ENCODE measurements at regions not wholly inside any gene's neighbourhood (a gene's known extent, or its start where the extent isn't known, plus 50 kb on each side); places are given as distances from the start of the nearest gene placed in this dataset.

DNA sequence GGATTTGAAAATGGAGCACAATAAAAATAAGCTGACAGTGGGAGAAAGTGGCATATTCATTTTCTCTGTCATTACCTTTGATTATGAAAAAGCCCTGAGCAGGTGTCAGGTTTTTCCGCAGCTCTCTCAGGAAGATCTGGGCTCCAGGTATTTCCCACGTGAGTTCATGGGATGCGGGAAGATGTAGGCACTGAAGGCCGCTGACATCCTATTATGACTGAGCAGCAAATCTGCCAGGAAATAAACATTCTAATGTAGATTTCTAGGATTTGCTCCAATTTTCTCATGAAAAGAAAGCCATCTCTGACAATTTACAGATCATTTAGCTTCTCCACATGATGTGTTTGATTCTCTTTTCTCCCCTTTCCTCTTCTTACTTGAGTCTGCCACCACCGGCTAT lies 160.7 kb downstream of the KIT start:
- intact Hi-C loops (cut with DNase I) = no loop called here
- no peak for DNase-seq (ENCODE audit: low spot score)
- no peak for ATAC-seq

DNA sequence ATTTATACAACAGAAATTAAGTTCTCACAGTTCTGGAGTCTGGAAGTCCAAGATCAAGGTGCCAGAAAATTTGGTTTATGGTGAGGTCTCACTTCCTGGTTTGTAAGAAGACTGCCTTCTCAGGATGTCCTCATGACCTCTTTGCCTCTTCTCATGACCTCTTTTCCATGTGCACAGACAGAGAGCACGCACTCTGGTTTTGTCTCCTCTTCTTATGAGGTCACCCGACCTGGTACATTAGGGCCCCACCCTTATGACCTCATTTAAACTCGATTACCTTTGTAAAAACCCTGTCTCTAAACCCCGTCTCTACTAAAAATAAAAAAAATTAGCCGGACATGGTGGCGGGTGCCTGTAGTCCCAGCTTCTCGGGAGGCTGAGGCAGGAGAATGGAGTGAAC lies 155.9 kb downstream of the KIT start:
- no peak for ATAC-seq
- intact Hi-C loops (cut with DNase I) = no loop called here
- no peak for DNase-seq (ENCODE audit: low spot score)

DNA sequence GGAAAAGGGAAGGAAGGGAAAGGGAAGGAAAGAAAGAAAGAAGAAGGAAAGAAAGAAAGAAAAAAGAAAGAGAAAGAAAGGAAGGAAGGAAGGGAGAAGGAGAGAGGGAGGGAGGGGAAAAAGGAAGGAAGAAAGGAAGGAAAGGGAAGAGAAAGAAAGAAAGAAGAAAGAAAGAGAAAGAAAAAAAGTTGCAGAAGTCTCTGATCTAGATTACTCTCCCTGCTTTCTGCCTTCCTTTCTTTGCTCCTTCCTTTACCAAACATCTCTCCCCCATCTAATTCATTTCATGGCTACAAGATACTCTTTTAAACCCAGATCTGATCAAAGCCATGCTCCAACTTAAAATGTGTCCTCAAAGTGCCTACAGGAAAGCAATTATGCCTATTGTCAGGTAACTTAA lies 148.6 kb downstream of the KIT start:
- DNase-seq (ENCODE audit: low spot score) (no peak), ATAC-seq (no peak)
- intact Hi-C loops (cut with DNase I) = no loop called here

DNA sequence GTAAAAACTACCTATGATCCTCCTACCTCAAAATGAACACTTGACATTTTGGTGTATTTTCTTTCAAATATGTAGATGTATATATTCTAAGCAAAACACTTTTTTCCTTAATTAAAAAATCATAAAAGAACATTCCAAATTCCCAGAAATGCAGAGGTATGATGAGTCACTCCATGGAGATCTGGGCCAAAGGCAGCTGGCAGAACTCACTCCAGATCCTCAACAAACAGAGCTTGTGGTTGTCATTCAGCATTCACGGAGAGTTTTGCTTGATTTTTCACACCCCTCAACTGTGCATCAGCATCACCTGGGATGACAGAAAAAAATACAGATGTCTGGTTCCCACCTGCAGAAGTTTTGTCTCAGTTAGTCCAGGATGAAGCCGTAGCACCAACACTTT lies 144.6 kb downstream of the KIT start:
- intact Hi-C loops (cut with DNase I) = no loop called here
- ATAC-seq (no peak), DNase-seq (ENCODE audit: low spot score) (no peak)

DNA sequence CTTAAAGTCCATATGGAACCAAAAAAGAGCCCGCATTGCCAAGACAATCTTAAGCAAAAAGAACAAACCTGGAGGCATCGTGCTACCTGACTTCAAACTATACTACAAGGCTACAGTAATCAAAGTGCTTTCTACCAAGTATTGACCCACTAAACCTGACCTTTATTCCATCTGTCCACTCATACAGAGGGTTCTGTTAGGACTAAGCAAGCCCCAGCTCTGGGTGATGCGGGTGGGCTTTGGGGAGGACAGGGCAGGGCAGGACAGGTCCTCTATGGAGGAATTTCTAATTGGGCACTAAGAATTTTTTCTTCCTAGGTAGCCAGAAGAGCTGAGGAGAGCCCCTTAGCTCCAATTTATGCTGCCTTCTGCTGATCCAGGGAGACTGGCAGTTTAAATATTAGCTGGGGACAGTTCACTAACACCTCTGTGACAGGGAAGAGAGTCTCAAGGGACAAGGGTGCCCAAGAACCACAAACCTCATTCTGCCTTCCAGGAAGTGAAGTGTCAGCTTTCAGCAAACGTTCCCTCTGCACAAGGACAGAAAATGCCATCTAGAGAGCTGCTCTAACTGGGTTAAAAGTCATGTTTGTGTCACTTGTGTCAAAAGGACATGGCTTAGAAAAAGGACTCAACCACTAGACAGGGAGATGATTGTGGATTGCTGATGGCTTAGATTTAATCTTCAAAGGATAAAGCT lies 143.2 kb downstream of the KIT start:
- no peak for DNase-seq (ENCODE audit: low spot score)
- intact Hi-C loops (cut with DNase I) = no loop called here
- no peak for ATAC-seq

DNA sequence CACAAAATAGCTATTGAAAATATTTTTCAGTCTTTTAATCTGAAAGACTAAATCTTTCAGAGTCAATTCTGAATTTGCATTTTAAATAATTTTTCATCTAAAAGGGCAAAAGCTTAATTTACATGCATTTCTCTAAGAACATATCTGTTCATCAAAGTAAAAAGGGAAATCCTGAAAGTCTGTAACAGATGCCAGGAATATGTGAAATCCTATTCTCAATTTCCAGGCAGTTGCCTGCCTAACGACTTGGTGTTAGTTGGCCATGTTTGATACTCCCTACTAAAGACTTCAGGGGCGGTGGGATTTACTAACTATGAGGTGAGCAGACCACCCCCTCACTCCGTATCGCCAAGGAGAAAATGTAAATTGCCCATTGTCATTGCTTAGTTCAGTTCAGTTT lies 136.8 kb downstream of the KIT start:
- DNase-seq (ENCODE audit: low spot score) (no peak), ATAC-seq (no peak)
- intact Hi-C loops (cut with DNase I) = no loop called here

DNA sequence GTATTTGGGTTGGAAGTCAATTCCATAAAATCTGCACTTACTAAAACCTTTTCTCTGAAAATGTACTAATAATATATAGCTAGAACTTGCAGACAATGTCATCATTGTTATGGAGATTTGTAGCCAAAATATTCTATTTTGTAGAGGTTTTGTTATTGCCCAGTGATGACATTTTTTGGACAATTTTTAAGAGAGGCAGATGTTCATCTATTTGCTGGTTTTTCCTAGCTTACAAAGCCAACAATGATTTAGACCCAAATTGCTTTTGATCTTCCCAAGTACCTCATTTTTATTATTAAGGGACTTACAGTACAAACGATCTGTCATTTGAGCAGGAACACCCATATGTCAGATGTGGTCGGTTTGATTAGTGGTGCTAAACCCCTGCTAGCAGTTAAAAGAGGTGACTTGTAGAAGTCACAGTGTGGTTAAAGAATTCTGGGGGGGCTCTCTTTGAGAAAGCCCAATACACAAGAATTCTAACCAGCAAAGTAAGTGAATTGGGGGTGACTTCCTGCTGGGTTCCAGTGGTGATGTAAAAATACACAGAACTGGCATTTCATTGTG lies 136.2 kb downstream of the KIT start:
- ATAC-seq (no peak), DNase-seq (ENCODE audit: low spot score) (no peak)
- intact Hi-C loops (cut with DNase I) = no loop called here
